GM19438 (cell line): ENCODE measurements at regions not wholly inside any gene's neighbourhood (a gene's known extent, or its start where the extent isn't known, plus 50 kb on each side); places are given as distances from the start of the nearest gene placed in this dataset.

Source experiments
- ATAC-seq: cut with Tn5 transposase; IDR thresholded peaks from one replicate; pipeline ENCODE4 v1.9.1; 2021; ENCODE audit warnings: low read depth; ENCODE audit not compliant: unreplicated experiment

DNA sequence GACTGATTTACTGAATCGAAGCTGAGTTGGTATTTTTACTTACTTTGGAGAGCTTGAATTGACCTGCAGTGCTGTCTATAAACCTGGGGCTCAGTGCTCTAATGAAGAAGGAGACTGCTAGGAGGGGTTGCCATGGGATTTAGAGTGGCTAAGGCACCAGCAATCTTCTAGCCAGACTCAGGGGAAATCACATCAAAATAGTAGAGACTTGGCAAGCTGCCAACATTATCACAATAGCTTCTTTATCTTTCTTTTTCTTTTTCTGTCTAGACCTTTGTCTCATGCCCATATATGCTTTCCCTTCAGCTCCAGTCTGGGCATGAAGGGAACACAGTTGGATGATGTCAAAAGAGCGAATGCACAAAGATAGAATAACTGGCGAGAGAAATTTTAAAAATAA is 301.1 kb upstream of the DPYD start:
- no peak for ATAC-seq

DNA sequence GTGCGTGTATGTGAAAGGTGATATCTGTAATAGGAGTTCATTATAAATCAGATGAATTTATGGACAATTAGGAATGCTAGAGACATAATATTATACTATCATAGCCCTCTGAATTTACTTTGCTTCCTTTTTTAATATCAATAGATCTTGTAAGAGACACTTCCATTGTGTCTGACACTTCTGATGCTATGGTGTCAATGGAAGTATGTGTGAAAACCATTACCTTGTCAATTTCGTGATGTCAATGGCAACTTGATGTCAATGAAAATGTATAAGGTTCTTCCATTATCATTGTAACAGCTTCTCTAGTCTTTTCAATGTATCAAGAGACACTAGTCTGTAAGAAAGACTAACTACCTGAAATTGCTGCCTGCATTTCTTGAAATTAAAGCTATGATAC is 296.8 kb upstream of the DPYD start:
- no peak for ATAC-seq

DNA sequence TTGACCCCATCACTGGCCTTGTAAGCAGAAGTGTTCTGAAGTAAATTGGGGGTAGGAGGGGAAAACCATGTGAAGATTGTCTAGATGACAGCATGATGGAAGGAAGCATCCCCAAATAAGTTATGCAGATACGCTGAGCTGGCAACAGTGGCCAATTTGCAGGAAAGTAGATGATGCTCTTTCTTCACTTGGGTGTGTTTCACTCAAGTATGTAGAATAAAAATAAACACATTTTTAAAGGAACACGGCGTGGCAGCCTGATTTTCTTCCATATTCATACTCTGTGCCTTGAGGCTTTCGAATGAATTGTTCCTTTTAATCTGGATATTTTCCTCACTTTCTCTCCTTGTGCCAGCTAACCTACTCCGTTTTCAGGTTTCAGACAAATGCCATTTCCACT is 295.5 kb upstream of the DPYD start:
- no peak for ATAC-seq

DNA sequence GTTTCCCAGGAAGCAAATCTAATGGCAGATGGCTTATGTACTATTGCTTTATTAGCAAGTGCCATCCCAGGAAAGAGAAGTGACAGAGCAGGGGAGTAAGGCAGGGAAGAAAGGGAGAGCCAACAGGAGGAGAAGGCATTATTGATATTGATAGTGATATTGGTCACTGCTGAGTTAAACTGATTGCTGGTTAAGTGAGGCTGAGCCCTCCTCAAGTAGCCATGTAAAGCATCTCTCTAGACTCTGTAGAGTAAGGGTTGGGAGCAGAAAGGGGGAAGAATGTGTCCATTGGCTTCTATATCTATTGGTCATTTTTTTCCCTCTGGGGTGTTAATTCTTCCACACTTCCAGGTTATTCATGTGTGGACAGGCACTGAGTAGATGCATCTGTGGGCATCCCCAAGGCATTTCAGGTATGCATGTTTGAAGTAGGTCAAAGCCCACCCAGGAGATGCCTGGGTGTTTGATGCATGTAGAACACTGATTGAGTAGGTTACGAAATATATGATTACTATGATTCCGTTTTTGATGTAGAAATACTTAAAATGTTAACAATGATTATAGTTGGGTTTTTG is 290.5 kb upstream of the DPYD start:
- no peak for ATAC-seq

DNA sequence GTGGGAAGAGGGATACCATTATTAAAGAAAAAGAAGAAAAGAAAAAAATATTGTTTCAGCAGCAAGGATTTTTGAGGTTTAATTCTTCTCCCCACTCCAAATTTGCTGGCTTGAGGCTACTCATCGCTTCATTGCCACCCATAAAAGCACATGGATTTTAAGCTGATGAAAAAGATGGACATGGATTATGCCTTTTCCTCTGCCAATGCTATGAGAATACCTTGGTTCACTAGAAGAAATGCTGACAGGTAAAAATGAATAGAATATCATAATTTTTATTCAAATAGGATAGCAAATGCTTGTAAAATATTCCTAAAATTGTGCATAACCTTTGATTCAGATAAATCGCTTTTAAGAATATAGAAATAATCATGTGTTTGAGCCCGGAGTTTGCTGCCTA is 289.7 kb upstream of the DPYD start:
- no peak for ATAC-seq

DNA sequence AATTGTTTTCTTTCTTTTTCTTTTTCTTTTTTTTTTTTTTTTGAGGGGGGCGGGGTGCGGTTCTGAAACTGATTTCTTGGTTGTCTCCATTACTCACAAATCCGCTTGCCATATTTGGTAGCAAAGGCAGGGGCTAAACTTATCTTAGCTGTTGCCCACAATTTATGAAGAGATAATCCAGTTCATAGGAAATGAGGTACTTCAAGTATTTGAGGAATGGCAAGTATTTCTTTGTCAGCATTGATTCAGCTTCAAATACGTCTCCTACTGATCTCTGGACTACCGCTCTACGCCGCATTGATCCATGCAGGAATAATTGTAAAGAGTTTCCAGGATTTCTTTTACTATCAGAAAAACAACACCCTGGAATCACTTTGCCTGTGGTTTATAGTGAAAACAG is 289.2 kb upstream of the DPYD start:
- no peak for ATAC-seq

DNA sequence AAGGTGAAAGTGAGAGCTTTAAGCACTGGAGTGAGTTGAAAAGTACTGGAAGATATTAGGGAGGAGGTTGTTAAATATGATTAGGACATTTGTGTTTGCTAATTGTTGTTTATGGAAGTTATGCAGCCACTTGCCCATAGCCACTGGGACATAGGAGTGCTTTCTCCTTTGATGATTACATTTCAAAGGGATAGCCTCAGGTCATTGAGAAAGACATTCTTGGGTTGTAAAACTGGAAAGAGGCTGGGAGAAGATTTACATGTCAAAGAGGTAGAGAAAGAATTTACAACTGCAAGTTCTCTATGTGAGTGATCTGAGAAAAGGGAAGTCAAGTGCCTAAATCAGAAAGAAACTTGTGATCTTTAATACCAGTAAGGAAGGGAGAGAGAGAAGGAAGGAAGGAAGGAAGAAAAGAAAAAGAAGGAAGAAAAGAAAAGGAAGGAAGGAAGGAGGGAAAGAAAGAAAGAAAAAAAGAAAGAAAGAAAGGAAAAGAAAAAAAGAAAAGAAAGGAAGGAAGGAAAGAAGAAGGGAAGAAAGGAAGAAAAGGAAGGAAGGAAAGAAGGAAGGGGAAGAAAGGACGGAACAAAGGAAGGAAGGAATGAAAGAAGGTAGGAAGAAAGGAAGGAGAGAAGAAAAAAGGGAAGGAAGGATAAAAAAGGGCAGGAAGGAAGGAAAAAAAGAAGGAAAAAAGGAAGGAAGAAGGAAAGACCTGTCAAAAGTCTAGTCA is 284.6 kb upstream of the DPYD start:
- ATAC-seq = no peak

DNA sequence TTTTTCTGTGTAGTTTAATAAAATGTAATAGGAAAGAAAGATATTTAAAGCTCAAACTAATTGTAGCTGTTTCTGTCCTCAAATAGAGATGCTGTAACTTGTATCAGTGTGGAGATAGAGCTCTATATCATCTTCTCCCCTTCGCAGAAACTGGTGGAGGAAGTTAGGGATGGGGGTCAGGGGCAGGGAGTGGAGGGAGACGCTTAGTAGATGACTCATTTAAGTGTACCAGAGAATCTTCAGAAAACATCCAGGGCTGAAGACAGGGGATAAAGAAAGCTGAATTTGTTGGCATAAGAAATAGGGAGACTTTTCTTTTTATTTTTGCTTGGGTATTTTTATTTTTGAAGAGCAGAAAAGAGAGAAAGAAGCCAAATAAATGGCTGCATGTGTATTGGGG is 282.6 kb upstream of the DPYD start:
- no peak for ATAC-seq

DNA sequence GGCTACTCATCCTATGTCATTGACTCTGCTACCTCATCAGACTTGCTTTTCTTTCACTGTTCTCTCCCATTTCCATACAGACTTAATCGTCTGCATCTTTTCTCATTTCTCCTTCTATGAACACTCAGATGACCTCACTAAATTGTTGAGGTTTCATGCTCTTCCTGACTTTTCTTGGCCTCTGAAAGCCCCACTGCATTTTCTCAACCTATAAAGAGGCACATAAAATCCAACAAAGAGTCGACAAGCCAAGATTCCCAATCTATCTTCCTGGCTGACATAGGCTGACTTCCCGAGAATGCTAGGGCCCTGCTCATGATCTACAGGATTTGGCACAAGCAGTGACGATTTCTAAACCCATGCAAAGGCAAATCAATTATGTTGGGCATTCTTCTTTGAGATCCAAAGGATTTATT is 280.8 kb upstream of the DPYD start:
- ATAC-seq = no peak

DNA sequence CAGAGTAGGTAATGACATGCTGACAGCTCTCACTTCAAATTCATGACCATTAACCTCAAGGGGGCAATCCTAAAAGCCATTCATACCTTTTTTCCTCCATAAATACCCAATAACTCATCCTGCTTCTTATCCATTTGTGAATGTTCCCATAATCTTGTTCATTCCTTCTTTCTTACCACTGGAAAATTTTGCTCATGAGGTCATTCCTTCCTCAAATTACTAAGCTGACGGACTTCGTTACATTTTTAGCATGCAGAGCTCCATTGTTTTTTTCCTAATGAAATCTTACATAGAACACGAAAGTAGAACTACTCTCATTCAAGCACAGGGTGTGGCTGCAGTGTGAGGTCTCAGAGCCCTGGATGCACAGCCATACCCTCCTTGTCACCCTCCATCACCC is 276.5 kb upstream of the DPYD start:
- no peak for ATAC-seq

DNA sequence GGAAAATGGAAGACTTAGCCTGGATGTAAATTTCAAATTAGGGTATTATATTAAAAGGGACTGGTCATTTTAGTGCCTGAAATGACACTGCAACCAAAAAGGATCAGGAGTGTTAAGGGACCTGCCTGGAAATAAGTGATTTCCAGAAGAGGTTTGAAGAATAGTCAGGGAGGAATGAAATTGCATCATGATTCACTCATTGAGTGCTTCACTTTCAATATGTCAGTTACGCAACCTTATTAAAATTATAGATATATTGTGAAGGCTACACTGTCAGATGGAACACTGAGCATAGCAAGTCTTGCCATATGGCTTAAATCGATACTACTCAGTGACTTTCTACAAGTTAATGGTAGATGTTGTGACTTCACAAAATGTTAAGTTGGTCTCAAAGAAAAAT is 275.2 kb upstream of the DPYD start:
- no peak for ATAC-seq

DNA sequence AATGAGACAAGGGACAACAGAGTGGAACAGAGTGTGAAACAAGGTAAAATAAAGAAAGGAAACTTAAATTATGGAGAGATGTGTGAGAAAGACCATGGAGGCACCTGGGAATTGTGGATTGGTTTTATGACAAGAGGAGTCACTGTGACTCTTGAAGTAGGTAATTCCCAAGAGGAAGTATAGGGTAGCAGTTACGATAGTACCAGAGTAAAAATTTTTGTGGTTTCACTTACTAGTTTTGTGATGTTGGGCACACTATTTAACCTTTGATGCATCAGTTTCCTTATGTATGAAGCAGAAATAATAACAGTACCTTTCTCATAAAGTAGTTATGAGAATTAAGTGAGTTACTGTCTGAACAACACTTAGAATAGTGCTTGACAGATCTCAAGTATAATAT is 267.9 kb upstream of the DPYD start:
- no peak for ATAC-seq

DNA sequence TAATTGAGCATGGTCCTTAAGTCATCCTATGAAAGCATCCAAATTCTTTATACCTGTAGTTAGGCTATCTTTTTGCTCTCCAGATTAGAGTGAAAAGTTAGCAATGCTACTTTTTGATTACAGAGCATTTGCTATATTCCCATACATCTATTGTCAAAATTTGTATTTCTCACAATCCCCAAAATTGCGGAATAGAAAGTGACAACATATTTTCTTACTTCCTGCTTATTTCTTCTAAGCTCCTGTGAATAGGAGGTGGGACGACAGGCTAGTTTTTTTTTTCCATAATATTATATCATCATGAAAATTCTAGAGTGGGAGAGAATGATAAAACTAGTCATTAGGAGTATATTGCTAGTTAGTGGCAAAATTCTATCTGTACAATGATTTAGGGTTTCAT is 264.0 kb upstream of the DPYD start:
- no peak for ATAC-seq

DNA sequence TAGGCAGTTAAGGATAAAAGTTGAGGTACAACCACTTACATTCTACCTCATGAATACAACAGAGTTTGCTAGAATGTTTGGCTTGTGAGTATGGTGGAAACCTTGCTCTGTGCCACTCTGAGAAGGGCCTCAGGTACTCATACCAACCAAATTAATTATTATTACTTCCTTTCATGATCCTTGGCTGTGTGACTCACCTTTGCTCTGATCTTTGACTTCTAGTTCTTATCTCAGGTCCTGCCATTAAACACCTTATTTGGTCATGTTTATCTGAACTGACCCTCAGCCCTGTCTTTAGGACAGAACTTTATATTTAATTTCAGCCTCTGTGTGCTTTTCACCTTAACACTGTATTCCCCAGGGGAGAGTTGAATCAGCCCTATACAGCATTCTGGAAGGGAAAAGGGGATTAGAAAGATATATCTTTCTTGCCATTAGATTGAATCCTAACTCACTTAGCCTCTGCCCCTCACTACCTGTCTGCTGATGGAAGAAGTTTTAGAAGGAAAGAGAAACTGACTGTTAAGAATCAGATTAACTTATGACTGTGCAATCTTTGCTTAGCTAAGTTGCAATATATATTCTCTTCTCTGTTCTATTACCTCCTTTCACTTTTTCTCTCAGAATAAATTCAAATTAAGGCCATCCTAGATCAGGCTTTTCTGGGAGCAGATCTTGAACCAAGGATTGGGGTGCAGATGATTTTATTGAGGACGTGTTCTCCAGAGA is 260.4 kb upstream of the DPYD start:
- ATAC-seq = no peak

DNA sequence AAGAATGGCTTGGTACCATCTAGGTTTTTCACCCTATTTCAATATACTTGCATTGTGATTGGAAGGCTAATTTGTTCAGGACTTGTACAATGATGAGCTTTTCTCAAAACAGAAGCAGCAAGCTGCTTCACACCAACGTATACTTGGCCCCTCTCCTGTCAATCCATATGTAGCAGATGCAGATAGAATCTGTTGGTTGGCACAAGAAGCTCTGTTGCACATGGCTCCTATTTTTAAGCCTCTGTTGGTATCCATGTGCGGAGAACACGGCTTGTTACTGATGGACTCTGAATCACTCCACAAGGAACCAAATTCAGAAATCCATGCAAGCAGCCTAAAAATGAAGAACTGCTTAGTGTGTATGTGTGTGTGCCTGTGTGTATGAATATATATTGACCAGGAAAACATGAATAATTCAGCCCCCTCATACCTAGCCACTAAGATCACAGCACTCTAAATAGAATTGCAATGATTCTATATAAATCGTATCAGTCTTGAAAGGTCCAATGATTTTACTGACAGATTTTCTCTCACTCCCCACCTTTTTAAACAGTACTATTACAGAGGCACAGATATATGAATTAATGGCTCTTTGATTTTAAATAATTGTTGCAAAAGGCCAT is 258.4 kb upstream of the DPYD start:
- ATAC-seq = no peak

DNA sequence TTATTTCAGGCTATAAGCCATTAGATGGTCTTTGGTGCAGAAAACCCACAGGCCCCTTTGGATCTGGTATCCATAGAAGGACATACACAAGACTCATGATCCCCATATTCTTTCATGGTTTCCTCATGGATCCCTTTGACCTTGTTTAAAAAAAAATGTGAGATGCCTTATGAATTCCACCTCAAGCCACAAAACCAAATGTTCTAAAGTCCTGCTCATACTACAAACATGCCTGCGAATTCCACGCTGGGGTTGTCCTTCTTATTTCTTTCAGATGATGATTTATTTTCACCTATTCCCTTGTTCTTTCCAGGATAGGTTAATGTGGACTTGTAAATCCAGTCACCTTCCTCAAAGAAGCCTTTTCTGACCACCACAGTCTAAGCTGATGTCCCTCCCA is 256.9 kb upstream of the DPYD start:
- ATAC-seq = no peak

DNA sequence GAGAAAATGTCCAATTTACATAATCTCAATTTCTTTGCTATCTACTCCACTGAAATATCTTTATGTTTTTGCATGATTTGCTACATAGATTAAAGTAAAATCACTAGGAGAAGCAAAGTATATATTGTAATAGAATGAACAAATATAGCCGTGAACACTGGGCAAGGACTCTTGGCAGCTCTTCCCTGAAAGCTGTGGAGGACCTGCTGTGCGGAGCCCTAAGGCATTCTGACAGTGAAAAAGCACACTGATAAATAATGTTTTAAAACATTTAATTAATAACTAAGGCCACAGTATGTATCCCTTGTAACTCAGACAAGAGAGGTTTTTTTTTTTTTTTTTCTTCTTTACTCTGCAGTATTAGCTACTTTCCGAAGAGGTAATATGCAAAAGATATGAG is 256.1 kb upstream of the DPYD start:
- ATAC-seq = no peak

DNA sequence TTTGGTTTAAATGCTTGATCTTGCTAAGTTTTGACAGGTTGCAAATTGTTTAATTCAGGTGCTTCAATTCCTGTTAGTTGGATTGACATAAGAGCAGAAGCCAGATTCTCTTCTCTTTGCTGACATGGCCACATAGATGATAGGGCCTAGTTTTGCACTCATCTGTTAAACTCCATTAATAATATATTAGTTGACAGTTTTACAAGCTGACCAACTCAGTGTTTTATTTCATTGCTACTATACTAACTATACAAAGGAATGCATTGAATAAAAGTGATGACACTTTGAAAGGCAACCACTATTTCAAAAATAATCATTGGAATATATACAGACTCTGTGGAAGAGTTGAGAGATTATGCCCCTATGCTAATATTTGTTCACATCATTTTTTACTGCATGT is 255.6 kb upstream of the DPYD start:
- no peak for ATAC-seq

DNA sequence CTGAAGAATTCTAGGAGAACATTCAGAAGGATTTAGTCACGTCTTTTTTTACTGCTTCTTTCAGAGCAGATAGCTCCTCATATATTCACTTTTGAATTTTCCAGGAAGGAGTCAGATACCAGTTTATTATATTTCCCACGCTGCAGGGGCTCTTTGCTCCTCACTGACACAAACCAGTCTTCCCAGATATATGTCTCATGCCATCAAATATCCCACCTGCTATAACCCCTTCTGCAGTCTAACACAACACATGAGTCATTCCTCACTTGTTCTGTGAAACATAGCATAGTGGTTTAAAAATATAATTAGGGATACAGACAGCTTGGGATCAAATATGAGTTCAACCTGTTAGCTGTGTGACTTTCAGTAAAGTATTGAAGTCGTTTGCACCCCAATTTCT is 251.7 kb upstream of the DPYD start:
- no peak for ATAC-seq

DNA sequence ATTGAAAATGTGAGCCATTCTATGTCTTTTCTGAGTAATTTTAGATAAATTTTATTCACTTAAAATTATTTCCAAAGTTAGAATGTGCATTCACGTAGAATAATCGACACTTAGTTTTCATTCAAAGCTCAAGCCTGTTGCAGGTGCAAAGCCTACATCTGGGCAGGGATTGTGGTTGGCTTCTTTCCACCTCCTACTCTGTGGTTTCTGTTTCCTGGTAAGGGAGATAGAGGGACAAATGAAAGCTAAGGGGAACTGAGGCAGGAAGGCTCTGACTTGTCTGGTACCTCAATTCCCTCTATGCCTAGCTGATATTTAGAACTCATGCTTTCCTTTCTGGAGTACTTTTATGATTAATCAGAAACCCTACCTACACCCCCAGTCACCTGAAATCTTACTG is 251.2 kb upstream of the DPYD start:
- ATAC-seq = no peak

DNA sequence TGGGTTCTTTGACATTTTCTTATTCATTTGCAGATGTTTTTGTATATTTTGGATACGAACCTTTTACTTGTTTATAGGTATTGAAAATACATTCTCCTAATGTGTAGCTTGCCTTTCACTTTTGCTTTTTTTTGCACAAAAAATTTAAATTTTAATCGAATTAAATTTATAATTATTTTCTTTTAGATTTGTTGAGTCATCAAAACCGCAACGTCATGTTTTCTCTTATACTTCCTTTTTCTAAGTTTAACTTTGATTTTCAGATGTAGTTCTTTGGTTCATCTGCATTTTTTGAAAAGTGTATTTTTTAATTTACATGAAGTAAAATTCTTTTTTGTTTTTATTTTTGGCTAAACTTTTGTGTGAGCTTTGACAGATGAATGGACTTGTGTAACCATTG is 243.7 kb upstream of the DPYD start:
- ATAC-seq = no peak
